ENCODE measurements at regions not wholly inside any gene's neighbourhood (a gene's known extent, or its start where the extent isn't known, plus 50 kb on each side); places are given as distances from the start of the nearest gene placed in this dataset.

GRCh38 chr6:156650896-156651390 is 126.2 kb upstream of the ARID1B start:
- DNase-seq (ENCODE audit: low spot score) (no peak), FAIRE-seq (no peak)

GRCh38 chr6:156648616-156649015 is 128.6 kb upstream of the ARID1B start:
- FAIRE-seq (no peak), DNase-seq (ENCODE audit: low spot score) (no peak)

- DNase-seq (ENCODE audit: low spot score) = no peak
- FAIRE-seq = no peak
Measured at GRCh38 chr6:156647991-156648390, 129.2 kb upstream of the ARID1B start.

- DNase-seq (ENCODE audit: low spot score) = no peak
- no peak for FAIRE-seq
Measured at GRCh38 chr6:156647140-156647784, 129.9 kb upstream of the ARID1B start.

- no peak for FAIRE-seq
- DNase-seq (ENCODE audit: low spot score) = no peak
Measured at GRCh38 chr6:156646496-156646895, 130.7 kb upstream of the ARID1B start.

GRCh38 chr6:156645097-156645496 is 132.1 kb upstream of the ARID1B start:
- FAIRE-seq (no peak), DNase-seq (ENCODE audit: low spot score) (no peak)

- DNase-seq (ENCODE audit: low spot score) (no peak), FAIRE-seq (no peak)
Measured at GRCh38 chr6:156639009-156639721, 138.0 kb upstream of the ARID1B start.

GRCh38 chr6:156638581-156638980 is 138.6 kb upstream of the ARID1B start:
- DNase-seq (ENCODE audit: low spot score) (no peak), FAIRE-seq (no peak)

- DNase-seq (ENCODE audit: low spot score) (no peak), FAIRE-seq (no peak)
Measured at GRCh38 chr6:156634951-156635371, 142.2 kb upstream of the ARID1B start.

- FAIRE-seq (no peak), DNase-seq (ENCODE audit: low spot score) (no peak)
Measured at GRCh38 chr6:156634048-156634447, 143.1 kb upstream of the ARID1B start.

GRCh38 chr6:156633291-156633690 is 143.9 kb upstream of the ARID1B start:
- no peak for FAIRE-seq
- no peak for DNase-seq (ENCODE audit: low spot score)

GRCh38 chr6:156630613-156631302 is 146.4 kb upstream of the ARID1B start:
- DNase-seq (ENCODE audit: low spot score) = no peak
- FAIRE-seq = no peak

GRCh38 chr6:156628805-156629204 is 148.4 kb upstream of the ARID1B start:
- no peak for DNase-seq (ENCODE audit: low spot score)
- FAIRE-seq = no peak

- no peak for FAIRE-seq
Measured at GRCh38 chr6:156627524-156627923, 149.7 kb upstream of the ARID1B start.

GRCh38 chr6:156622185-156622584 is 155.0 kb upstream of the ARID1B start:
- DNase-seq (ENCODE audit: low spot score) = no peak
- FAIRE-seq = no peak

More at GRCh38 chr6:156627524-156627923, 149.7 kb upstream of the ARID1B start:
- no peak for DNase-seq (ENCODE audit: low spot score)

GRCh38 chr6:156620331-156620730 is 156.8 kb upstream of the ARID1B start:
- FAIRE-seq (no peak), DNase-seq (ENCODE audit: low spot score) (no peak)

- no peak for DNase-seq (ENCODE audit: low spot score)
- no peak for FAIRE-seq
Measured at GRCh38 chr6:156618600-156619205, 158.5 kb upstream of the ARID1B start.

GRCh38 chr6:156617941-156618340 is 159.2 kb upstream of the ARID1B start:
- FAIRE-seq (no peak), DNase-seq (ENCODE audit: low spot score) (no peak)

- FAIRE-seq (no peak), DNase-seq (ENCODE audit: low spot score) (no peak)
Measured at GRCh38 chr6:156617376-156617775, 159.8 kb upstream of the ARID1B start.

GRCh38 chr6:156616495-156616894 is 160.7 kb upstream of the ARID1B start:
- DNase-seq (ENCODE audit: low spot score) (no peak), FAIRE-seq (no peak)

- DNase-seq (ENCODE audit: low spot score) = no peak
- no peak for FAIRE-seq
Measured at GRCh38 chr6:156613996-156614395, 163.2 kb upstream of the ARID1B start.

- no peak for FAIRE-seq
- no peak for DNase-seq (ENCODE audit: low spot score)
Measured at GRCh38 chr6:156612361-156612760, 164.8 kb upstream of the ARID1B start.
